Cerebellar cortex (tissue), 1 donor: ENCODE measurements at regions not wholly inside any gene's neighbourhood (a gene's known extent, or its start where the extent isn't known, plus 50 kb on each side); places are given as distances from the start of the nearest gene placed in this dataset.

Source experiments
- DNase-seq: peaks from one replicate; pipeline ENCODE4 v3.0.0-alpha.2; 2015; ENCODE audit warnings: low spot score

- no peak for DNase-seq
Observed at GRCh38 chr4:120431180-120431579, 364.5 kb upstream of the MAD2L1 start.

- no peak for DNase-seq
Observed at GRCh38 chr4:120418146-120418545, 351.5 kb upstream of the MAD2L1 start.

- no peak for DNase-seq
Observed at GRCh38 chr4:120415896-120416295, 349.2 kb upstream of the MAD2L1 start.

- no peak for DNase-seq
Observed at GRCh38 chr4:120406960-120407359, 340.3 kb upstream of the MAD2L1 start.

GRCh38 chr4:120403296-120403695 is 336.6 kb upstream of the MAD2L1 start:
- DNase-seq, result no peak

- DNase-seq, result no peak
Observed at GRCh38 chr4:120400441-120400840, 333.8 kb upstream of the MAD2L1 start.

- DNase-seq, result no peak
Observed at GRCh38 chr4:120399826-120400225, 333.2 kb upstream of the MAD2L1 start.

- DNase-seq, result no peak
Observed at GRCh38 chr4:120395746-120396145, 329.1 kb upstream of the MAD2L1 start.

GRCh38 chr4:120355881-120356280 is 289.2 kb upstream of the MAD2L1 start:
- no peak for DNase-seq

GRCh38 chr4:120354381-120354780 is 287.7 kb upstream of the MAD2L1 start:
- no peak for DNase-seq

- no peak for DNase-seq
Observed at GRCh38 chr4:120353235-120353634, 286.6 kb upstream of the MAD2L1 start.

- no peak for DNase-seq
Observed at GRCh38 chr4:120352739-120353138, 286.1 kb upstream of the MAD2L1 start.

GRCh38 chr4:120348948-120349347 is 282.3 kb upstream of the MAD2L1 start:
- no peak for DNase-seq

- DNase-seq, result no peak
Observed at GRCh38 chr4:120348521-120348920, 281.9 kb upstream of the MAD2L1 start.

- no peak for DNase-seq
Observed at GRCh38 chr4:120331486-120332370, 265.1 kb upstream of the MAD2L1 start.

- no peak for DNase-seq
Observed at GRCh38 chr4:120329386-120329785, 262.7 kb upstream of the MAD2L1 start.

GRCh38 chr4:120327276-120327675 is 260.6 kb upstream of the MAD2L1 start:
- no peak for DNase-seq

GRCh38 chr4:120319046-120319767 is 252.6 kb upstream of the MAD2L1 start:
- no peak for DNase-seq

GRCh38 chr4:120318196-120318846 is 251.7 kb upstream of the MAD2L1 start:
- DNase-seq, result no peak

- DNase-seq, result no peak
Observed at GRCh38 chr4:120317713-120318112, 251.1 kb upstream of the MAD2L1 start.

GRCh38 chr4:120316416-120316815 is 249.8 kb upstream of the MAD2L1 start:
- DNase-seq, result no peak

- no peak for DNase-seq
Observed at GRCh38 chr4:120314969-120315368, 248.3 kb upstream of the MAD2L1 start.

GRCh38 chr4:120304801-120305200 is 238.2 kb upstream of the MAD2L1 start:
- DNase-seq, result no peak
